Activated CD4-positive, CD25-positive, alpha-beta regulatory T cell treated with anti-CD3 and anti-CD28 coated beads, Interleukin-2, amount 50 U/mL, for 16 hours (primary cell): ENCODE measurements at regions not wholly inside any gene's neighbourhood (a gene's known extent, or its start where the extent isn't known, plus 50 kb on each side); places are given as distances from the start of the nearest gene placed in this dataset.

Source experiments
- DNase-seq: peaks from one replicate; pipeline ENCODE4 v3.0.0-alpha.2; 2020; ENCODE audit warnings: low read depth, low spot score

GRCh38 chr4:12584116-12584875 is 899.8 kb downstream of the RAB28 start:
- DNase-seq, result no peak

- no peak for DNase-seq
These were observed 900.9 kb downstream of the RAB28 start for GRCh38 chr4:12583275-12583674.

DNA sequence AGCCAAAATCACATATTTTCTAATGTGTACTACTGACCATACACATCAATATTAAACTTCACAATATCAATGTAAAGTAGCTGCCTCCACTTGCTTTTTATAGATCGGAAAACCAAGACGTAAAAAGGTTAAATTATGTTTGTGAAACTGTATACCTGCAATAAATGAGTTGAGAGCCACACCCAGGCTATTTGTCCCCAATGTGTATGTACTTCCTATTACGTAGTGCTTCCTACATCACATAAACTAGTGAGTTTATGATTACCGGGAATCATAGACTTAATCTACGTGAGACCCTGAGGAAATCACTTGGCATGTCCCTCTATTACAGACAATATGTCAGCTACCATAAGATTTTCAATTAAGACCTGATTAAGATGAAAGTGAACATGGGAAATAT is 903.4 kb downstream of the RAB28 start:
- no peak for DNase-seq

- no peak for DNase-seq
These were observed 905.0 kb downstream of the RAB28 start for GRCh38 chr4:12579172-12579571.

DNA sequence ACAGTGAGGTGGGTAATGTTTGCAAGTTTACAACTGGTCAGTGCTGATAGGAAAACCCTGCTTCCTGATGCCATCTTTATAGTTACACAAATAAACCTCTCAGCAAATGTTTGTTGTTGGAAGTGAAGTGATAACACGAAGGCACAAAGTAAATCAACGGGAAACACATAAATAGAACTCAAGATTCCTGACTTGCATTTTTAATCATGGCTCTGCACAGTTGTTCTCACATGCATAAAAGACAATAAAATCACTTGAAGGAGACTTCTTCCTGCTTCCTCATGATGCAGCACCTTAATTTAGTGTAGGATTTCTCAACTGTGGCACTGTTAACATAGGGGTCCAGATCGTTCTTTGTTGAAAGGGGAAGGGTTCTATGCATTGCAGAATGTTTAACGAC is 907.7 kb downstream of the RAB28 start:
- DNase-seq, result no peak

DNA sequence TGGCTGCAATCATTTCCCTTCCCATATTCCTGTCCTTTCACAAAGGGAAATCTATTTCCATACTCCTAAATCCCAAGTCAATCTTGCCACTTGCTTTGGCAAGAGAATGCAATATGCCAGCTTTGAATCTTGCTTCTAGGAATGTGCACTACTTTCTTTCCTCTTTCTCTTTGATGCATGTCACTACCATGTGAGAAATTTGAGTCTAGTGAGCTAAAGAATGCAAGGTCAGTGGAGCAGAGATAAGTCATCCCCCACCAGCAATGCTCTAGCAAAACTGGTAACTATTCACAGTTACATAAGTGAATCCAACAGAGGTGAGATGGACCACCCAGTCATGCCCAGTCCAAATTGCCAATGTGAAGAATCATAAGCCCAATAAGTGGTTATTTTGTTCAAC is 910.4 kb downstream of the RAB28 start:
- no peak for DNase-seq

DNA sequence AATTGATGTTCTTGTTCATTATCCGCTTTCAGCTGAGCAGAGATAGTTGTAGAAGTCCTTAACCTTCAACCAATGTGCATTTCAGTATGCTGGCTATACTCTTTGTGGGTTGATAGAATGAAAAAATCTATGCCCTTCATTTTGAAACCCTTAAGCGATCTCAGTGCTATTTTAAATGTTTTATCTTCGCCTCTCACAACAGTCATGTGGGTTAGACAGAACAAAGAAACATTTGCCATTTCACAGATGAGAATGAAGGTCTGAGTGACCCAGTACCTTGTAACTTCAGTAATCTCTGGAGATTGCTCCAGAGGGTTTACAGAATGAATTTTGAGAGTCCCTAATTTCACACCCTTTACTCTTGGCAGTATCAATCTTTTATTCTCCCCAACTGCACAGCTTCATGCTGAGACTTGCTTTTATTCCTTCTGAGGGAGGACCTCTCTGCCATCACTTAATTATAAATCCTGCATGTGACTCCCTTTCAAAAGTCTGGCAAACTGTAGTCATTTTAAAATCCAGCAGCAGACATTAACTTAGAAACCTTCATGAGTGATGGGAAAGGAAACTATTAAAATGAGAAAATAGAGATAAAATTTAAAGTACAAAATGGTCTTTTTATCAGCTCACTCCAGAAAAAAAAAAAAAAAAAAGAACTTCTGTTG is 921.5 kb downstream of the RAB28 start:
- no peak for DNase-seq

- no peak for DNase-seq
These were observed 922.1 kb downstream of the RAB28 start for GRCh38 chr4:12562021-12562420.

DNA sequence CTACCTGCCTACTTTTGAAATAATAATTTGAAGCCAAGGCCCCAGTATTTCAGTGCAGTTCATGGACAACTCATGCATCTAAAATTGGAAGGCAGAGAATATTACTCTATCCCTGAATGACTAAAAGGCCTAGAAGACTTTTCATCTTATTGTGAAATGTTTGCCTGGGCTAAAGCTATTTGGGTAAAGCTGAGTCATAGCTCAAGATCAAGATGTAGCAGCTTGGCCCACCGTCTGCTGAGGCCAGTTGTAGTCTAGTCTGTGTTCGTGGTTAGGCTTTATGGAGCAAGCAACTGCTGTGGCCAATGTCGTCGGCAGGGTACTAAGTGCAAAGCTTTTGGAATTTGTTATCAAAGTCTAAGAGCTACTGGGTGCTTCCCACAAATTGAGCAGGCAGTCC is 929.1 kb downstream of the RAB28 start:
- no peak for DNase-seq

DNA sequence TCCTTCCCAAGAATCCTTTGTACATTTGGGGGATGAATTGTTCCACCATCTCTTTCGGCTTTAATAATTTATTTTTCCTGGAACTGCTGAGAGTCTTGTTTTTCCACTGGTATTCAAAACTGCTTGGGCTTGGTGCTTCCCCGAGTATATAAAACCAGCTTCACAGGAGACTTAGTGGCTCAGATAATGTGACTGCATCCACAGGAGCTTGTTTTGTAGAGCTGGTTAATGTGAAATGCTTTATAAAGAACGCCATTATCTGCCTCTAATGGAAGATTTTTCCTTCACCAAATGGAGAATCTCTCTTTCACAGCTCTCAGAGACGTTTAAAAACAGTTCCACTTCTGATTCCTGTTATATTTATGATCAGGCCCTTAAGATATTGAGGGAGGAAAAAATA is 935.5 kb downstream of the RAB28 start:
- no peak for DNase-seq

DNA sequence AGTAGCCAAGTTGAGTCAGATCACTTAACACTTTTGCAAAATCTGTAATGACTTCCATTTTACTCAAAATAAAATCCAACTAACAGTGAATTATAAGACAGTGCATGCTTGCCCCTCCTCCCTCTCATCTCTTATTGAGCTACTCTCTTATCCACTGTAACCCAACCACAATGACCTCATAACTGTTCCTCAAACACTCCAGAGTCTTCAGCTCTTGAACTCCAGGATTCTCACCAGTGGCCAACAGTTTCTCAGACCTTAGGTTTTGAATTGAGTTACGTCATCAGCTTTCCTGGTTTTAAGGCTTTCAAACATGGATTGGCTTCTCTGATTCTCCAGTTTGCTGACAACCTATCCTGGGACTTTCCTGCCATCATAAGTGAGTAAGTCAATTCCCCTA is 938.3 kb downstream of the RAB28 start:
- no peak for DNase-seq

DNA sequence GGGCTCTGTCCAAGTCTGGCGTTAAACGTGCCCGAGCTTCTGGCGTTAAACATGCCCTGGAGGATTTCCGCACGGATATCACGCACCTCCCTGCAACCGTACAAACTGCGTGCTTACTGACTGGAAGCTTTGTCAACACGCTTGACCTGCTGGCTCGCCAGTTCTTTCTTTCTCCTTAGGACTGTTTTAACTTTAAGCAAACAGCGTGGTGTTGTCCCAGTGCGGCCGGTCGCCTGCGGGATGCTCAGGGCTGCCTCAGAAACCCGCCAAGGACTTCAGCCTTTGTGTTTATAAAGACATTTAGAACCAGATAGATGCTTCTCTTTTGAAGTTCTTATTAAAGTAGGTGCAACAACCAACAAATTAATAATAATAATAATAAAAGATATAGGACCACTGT is 946.0 kb downstream of the RAB28 start:
- DNase-seq, result no peak

GRCh38 chr4:12534684-12535083 is 949.5 kb downstream of the RAB28 start:
- no peak for DNase-seq

GRCh38 chr4:12519426-12519825 is 964.7 kb downstream of the RAB28 start:
- DNase-seq, result no peak

GRCh38 chr4:12507868-12508481 is 976.2 kb downstream of the RAB28 start:
- no peak for DNase-seq

DNA sequence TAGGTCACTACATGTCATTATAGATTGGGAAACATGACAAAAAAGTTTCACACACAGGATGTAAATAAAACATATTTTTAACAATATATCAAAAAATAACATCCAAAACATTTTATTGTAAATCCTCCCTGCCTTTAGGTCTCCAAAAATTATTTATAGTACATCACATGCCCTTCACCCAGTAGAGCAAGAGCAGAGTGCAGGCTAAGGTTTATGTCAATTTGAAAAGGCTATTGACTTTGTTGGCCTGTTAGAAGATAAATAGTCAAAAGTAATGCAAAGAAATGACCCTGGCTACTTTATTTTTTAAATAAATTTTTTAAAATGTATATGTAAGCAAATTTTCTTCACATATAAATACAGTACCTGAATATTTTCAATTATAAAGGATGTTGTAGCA is 983.7 kb downstream of the RAB28 start:
- DNase-seq, result no peak

DNA sequence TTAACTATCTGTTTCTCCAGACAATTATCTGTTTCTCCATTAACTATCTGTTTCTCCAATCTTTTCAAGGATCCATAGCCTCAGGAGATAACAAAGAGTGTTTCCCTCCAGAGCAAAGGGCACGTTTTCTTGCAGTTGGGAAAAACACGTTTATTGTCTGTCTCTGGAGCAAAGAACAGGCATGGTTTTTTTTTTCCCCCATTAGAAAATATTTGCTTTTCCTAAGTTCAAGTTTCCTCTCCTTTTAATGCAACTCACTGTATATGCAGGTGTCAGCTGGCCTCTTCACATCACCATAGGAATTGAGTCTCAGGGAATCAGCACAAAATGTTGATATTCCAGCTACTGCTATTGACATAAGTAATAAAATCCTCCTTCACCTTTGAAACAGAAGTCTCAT is 984.4 kb downstream of the RAB28 start:
- DNase-seq, result no peak

- no peak for DNase-seq
These were observed 988.9 kb downstream of the RAB28 start for GRCh38 chr4:12495211-12495610.

- no peak for DNase-seq
These were observed 991.3 kb downstream of the RAB28 start for GRCh38 chr4:12492730-12493393.

DNA sequence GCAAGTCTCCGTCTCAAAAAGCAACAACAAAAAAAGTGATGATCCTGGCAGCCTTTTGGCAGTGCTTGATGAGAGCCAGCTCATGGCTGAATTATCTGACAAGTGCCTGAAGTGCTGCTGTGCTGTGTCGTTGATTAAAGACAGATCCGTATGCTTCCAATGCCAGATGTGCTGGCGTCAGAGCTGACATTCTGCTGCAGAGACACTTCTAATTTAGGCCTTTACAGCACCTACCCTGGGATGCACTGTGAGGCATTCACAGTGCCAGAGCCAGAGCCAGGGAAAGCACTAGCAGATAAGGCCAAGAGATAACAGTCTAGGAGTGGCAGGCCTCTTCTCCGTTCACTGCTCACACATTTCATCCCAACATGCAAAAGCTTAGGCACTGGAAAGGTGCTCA is 995.5 kb downstream of the RAB28 start:
- no peak for DNase-seq

DNA sequence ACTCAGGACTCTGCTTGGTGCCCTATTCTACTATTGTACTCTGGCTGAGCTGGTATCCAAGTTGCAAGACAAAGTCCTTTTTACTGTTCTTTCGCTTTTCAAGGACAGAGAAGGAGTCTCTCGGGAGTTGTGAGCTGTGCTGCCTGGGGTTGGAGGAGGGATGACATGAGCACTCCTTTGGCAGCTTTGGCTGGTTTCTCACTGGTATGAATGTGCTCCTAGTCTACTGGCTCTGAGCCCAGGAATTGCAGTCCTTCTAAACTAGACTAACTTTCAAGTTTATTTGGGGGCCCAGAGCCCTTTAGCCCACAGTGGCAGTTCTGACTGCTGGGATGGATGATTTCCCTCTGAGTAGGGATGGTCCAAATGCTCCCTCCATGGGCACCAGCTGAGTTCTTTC is 997.1 kb downstream of the RAB28 start:
- no peak for DNase-seq

DNA sequence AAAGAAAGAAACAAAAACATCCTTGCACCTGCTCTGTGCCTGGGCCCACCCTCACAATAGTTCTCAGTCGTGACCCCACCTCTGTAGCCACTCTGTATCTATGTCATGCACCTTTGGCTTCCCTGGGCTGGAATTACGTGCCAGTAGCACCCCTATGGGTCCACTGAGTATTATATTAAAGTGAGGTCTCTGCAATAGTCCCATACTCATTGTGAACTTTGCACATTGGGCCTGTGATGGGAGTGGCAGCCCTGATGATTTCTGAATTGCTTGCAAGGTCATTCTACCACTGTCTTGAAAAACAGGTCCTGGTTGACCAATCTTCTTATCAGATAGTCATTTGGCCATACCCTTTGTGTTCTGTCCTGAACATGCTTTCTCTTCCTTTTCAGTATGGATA is 1012.1 kb downstream of the RAB28 start:
- no peak for DNase-seq

- DNase-seq, result no peak
These were observed 1012.9 kb downstream of the RAB28 start for GRCh38 chr4:12471193-12471592.
